Chondrocyte (in vitro differentiated cells): ENCODE measurements at regions not wholly inside any gene's neighbourhood (a gene's known extent, or its start where the extent isn't known, plus 50 kb on each side); places are given as distances from the start of the nearest gene placed in this dataset.
"Not testable (repeated sequence)": the region's sequence is repeated elsewhere in the genome, so short reads cannot be mapped to it uniquely, and the experiment has no call there.

Experiments used
- DNase-seq: peaks from one replicate; pipeline ENCODE4 v3.0.0; 2021; ENCODE audit warnings: mixed read lengths, low spot score
- H3K27ac Mint-ChIP-seq: one replicate; pipeline ENCODE4 v1.8.0; 2021; ENCODE audit warnings: mild to moderate bottlenecking, moderate library complexity, mixed read lengths; ENCODE audit not compliant: unreplicated experiment
- H3K27me3 Mint-ChIP-seq: 2 replicates; pipeline ENCODE4 v1.8.0; 2021; ENCODE audit warnings: low read depth, mixed read lengths
- H3K36me3 Mint-ChIP-seq: 2 replicates; pipeline ENCODE4 v1.8.0; 2021; ENCODE audit warnings: low read depth, mixed read lengths
- H3K4me1 Mint-ChIP-seq: 2 replicates; pipeline ENCODE4 v1.8.0; 2021; ENCODE audit warnings: low read depth, mild to moderate bottlenecking, mixed read lengths
- H3K4me3 Mint-ChIP-seq: one replicate; pipeline ENCODE4 v1.8.0; 2021; ENCODE audit warnings: mild to moderate bottlenecking, moderate library complexity, mixed read lengths; ENCODE audit not compliant: unreplicated experiment
- H3K9me3 Mint-ChIP-seq: 2 replicates; pipeline ENCODE4 v1.8.0; 2021; ENCODE audit warnings: low read depth, mixed read lengths
- CTCF ChIP-seq: fragments of 200-600 bp; sonication (generic); IDR thresholded peaks from 2 replicates; pipeline ENCODE4 v1.5.0; 2021; ENCODE audit warnings: antibody characterized with exemption, mild to moderate bottlenecking, moderate library complexity

GRCh38 chr7:130804220-130804619, 70.2 kb upstream of the KLF14 start:
- DNase-seq, result no peak
- Mint-ChIP-seq H3K9me3 (no peaks in the 10 kb centered on the region), H3K27me3 (peaks cover 20% of the 10 kb centered on the region), H3K4me1 (peaks cover 11% of the 10 kb centered on the region), H3K36me3 (peaks cover 1% of the 10 kb centered on the region), H3K4me3 (no peak overlapping the region), H3K27ac (no peak overlapping the region)
- no peak for TF ChIP-seq CTCF

GRCh38 chr7:130812819-130813218, 78.8 kb upstream of the KLF14 start:
- not testable (repeated sequence) for H3K36me3 Mint-ChIP-seq, H3K4me3 Mint-ChIP-seq, H3K9me3 Mint-ChIP-seq, DNase-seq, H3K27me3 Mint-ChIP-seq, H3K27ac Mint-ChIP-seq, H3K4me1 Mint-ChIP-seq

DNA sequence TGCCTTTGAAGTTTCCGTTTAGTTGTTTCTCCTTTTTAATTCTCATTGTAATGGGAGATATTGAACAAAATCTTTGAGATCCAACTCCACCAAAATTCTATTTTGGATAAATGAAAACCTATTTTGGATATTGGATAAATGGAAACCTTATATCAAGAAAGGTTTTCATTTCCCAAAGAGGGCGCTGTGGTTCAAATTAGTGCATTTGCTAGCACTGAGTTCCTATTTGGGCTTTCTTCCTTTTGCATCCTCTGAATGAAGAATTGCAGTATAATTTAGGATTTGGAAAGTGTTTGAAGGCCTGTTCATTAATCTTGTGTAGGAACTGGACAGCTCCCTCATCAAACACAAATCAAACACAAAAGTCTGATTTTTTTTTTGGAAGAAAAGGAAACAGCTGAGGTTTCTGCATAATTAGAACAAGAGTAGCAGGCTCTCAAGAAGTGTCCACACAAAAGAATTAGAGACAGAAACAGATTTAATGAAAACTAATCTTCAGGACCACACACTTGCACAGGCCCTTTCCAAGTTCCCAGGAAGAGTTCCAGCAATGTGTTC, 80.8 kb upstream of the KLF14 start:
- peaks cover 2% of the 10 kb centered on the region for H3K27me3 Mint-ChIP-seq
- H3K36me3 Mint-ChIP-seq, result no peaks in the 10 kb centered on the region
- peak; percentile 75 for TF ChIP-seq CTCF
- no peak overlapping the region for H3K27ac Mint-ChIP-seq
- DNase-seq, result no peak
- no peaks in the 10 kb centered on the region for H3K4me1 Mint-ChIP-seq
- H3K4me3 Mint-ChIP-seq, result no peak overlapping the region
- H3K9me3 Mint-ChIP-seq, result peaks cover 6% of the 10 kb centered on the region

- Mint-ChIP-seq H3K27me3 (no peaks in the 10 kb centered on the region), H3K4me3 (no peak overlapping the region), H3K9me3 (peaks cover 6% of the 10 kb centered on the region), H3K4me1 (no peaks in the 10 kb centered on the region), H3K36me3 (no peaks in the 10 kb centered on the region), H3K27ac (no peak overlapping the region)
- no peak for TF ChIP-seq CTCF
- no peak for DNase-seq
These were observed 84.0 kb upstream of the KLF14 start for GRCh38 chr7:130818056-130818455.

DNA sequence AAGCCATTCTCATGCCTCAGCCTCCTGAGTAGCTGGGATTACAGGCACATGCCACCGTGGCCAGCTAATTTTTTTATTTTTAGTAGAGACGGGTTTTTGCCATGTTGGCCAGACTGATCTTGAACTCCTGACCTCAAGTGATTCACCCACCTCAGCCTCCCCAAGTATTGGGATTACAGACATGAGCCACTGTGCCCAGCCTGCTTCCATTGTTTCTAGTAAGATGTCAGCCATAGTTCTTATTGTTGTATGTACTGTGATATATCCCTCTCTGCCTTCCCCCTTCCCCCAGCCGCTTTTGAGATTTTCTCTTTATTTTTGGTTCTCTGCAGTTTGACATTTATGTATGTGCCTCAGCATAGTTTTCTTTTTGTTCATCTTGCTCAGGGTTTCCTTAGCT, 87.9 kb upstream of the KLF14 start:
- Mint-ChIP-seq H3K27ac (no peak overlapping the region), H3K4me3 (no peak overlapping the region), H3K27me3 (no peaks in the 10 kb centered on the region), H3K4me1 (no peaks in the 10 kb centered on the region), H3K36me3 (peaks cover 7% of the 10 kb centered on the region), H3K9me3 (peaks cover 31% of the 10 kb centered on the region)
- DNase-seq, result no peak
- no peak for TF ChIP-seq CTCF

DNA sequence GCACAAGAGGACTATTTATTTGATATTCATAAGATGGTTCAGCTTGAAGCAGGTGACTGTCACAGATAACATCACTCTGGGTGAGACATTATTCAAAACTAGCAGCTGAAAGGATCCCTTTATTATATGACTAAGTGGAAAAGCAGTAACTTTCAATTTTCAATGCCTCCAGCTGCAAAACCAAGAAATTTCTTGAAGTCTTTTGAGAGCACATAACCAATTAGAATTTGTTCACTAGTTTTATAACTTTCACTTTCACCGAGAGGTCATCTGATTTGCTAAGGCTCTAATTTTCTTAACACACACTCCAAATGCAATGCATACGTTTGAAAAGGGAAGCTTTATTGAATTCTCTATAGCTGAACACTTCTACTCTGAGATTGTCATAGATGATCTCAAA, 88.6 kb upstream of the KLF14 start:
- no peak overlapping the region for H3K4me3 Mint-ChIP-seq
- no peaks in the 10 kb centered on the region for H3K27me3 Mint-ChIP-seq
- H3K4me1 Mint-ChIP-seq, result no peaks in the 10 kb centered on the region
- TF ChIP-seq CTCF, result no peak
- H3K27ac Mint-ChIP-seq, result no peak overlapping the region
- peaks cover 10% of the 10 kb centered on the region for H3K36me3 Mint-ChIP-seq
- no peak for DNase-seq
- H3K9me3 Mint-ChIP-seq, result peaks cover 33% of the 10 kb centered on the region
